Upper lobe of right lung (tissue), 1 donor: ENCODE measurements at regions not wholly inside any gene's neighbourhood (a gene's known extent, or its start where the extent isn't known, plus 50 kb on each side); places are given as distances from the start of the nearest gene placed in this dataset.

Source experiments
- ATAC-seq: fragments of 200-7000 bp; cut with Tn5 transposase; one replicate; pipeline ENCODE4 v1.9.1; 2020; ENCODE audit warnings: mild to moderate bottlenecking, moderate library complexity
- DNase-seq: peaks from one replicate; pipeline ENCODE4 v3.0.0-alpha.2; 2020
- H3K27ac ChIP-seq: fragments of 200-600 bp; one replicate; pipeline ENCODE4 v1.8.0; 2022
- H3K27me3 ChIP-seq: fragments of 200-600 bp; one replicate; pipeline ENCODE4 v1.8.0; 2022; ENCODE audit warnings: mild to moderate bottlenecking
- H3K36me3 ChIP-seq: fragments of 200-600 bp; one replicate; pipeline ENCODE4 v1.8.0; 2022
- H3K4me1 ChIP-seq: fragments of 200-600 bp; one replicate; pipeline ENCODE4 v1.8.0; 2022
- H3K4me3 ChIP-seq: fragments of 200-600 bp; one replicate; pipeline ENCODE4 v1.8.0; 2022; ENCODE audit warnings: mild to moderate bottlenecking
- H3K9me3 ChIP-seq: fragments of 200-600 bp; one replicate; pipeline ENCODE4 v1.8.0; 2022
- CTCF ChIP-seq: fragments of 200-600 bp; IDR thresholded peaks from one replicate; pipeline ENCODE4 v1.8.0; 2022; ENCODE audit warnings: antibody characterized with exemption
- intact Hi-C: fragments of 100-400 bp; cut with DNase I; formaldehyde crosslinking; loops from one replicate; pipeline ENCODE4 v1.11.0; 2022
- donor health status: DM: no; HTN: yes; CAD: no; lungs with severe emphysema.

- ATAC-seq: no peak
- DNase-seq: no peak
- intact Hi-C loops: no loop called here
- Histone ChIP-seq H3K4me1 (peaks cover 3% of the 10 kb centered on the region), H3K27me3 (peaks cover 9% of the 10 kb centered on the region), H3K9me3 (no peaks in the 10 kb centered on the region), H3K4me3 (no peak overlapping the region), H3K36me3 (no peaks in the 10 kb centered on the region), H3K27ac (no peak overlapping the region)
- no peak for TF ChIP-seq CTCF
Measured at GRCh38 chr1:38246955-38247952, 200.7 kb upstream of the POU3F1 start.

- Histone ChIP-seq H3K9me3 (no peaks in the 10 kb centered on the region), H3K36me3 (no peaks in the 10 kb centered on the region), H3K27ac (no peak overlapping the region), H3K4me3 (no peak overlapping the region), H3K4me1 (peaks cover 3% of the 10 kb centered on the region), H3K27me3 (no peaks in the 10 kb centered on the region)
- intact Hi-C loops: no loop called here
- no peak for ATAC-seq
- no peak for DNase-seq
- TF ChIP-seq CTCF: no peak
Measured at GRCh38 chr1:38244218-38244845, 197.7 kb upstream of the POU3F1 start.

- DNase-seq (no peak), ATAC-seq (no peak)
- no peak overlapping the region for H3K4me3 ChIP-seq
- TF ChIP-seq CTCF: no peak
- no peaks in the 10 kb centered on the region for H3K36me3 ChIP-seq
- H3K27ac ChIP-seq: no peak overlapping the region
- peaks cover 5% of the 10 kb centered on the region for H3K27me3 ChIP-seq
- intact Hi-C loops: no loop called here
- H3K9me3 ChIP-seq: no peaks in the 10 kb centered on the region
- H3K4me1 ChIP-seq: peaks cover 3% of the 10 kb centered on the region
Measured at GRCh38 chr1:38243106-38243505, 196.5 kb upstream of the POU3F1 start.

- H3K27me3 ChIP-seq: peaks cover 5% of the 10 kb centered on the region
- ATAC-seq: no peak
- H3K9me3 ChIP-seq: no peaks in the 10 kb centered on the region
- no peak overlapping the region for H3K27ac ChIP-seq
- TF ChIP-seq CTCF: no peak
- intact Hi-C loops: no loop called here
- H3K4me1 ChIP-seq: peaks cover 1% of the 10 kb centered on the region
- H3K4me3 ChIP-seq: no peak overlapping the region
- no peak for DNase-seq
- H3K36me3 ChIP-seq: no peaks in the 10 kb centered on the region
Measured at GRCh38 chr1:38242506-38242905, 195.9 kb upstream of the POU3F1 start.

- no peak for ATAC-seq
- Histone ChIP-seq H3K9me3 (no peaks in the 10 kb centered on the region), H3K4me3 (no peak overlapping the region), H3K27ac (no peak overlapping the region), H3K4me1 (no peaks in the 10 kb centered on the region), H3K27me3 (peaks cover 5% of the 10 kb centered on the region), H3K36me3 (no peaks in the 10 kb centered on the region)
- TF ChIP-seq CTCF: no peak
- intact Hi-C loops: no loop called here
- DNase-seq: no peak
Measured at GRCh38 chr1:38241594-38242334, 195.2 kb upstream of the POU3F1 start.
